ENCODE measurements at regions not wholly inside any gene's neighbourhood (a gene's known extent, or its start where the extent isn't known, plus 50 kb on each side); places are given as distances from the start of the nearest gene placed in this dataset.

GRCh38 chr16:65959983-65960382, 406.5 kb upstream of the CDH5 start:
- peak in 1 of 2 donors; percentile 29 for DNase-seq (ENCODE audit: low read depth in 2 of 2)

GRCh38 chr16:65958086-65958485, 408.4 kb upstream of the CDH5 start:
- no peak for TF ChIP-seq CTCF (IDR thresholded peaks at IDR 0.05; ENCODE audit: low read depth, low read length)
- no peak for DNase-seq (ENCODE audit: low read depth in 2 of 2)

More at GRCh38 chr16:65959983-65960382, 406.5 kb upstream of the CDH5 start:
- no peak for TF ChIP-seq CTCF (IDR thresholded peaks at IDR 0.05; ENCODE audit: low read depth, low read length)
- no peak overlapping the region for H3K4me3 ChIP-seq (replicated peaks in 1 of 2; ENCODE audit: low read depth in 2 of 2, low read length in 2 of 2)

GRCh38 chr16:65956100-65956499, 410.4 kb upstream of the CDH5 start:
- DNase-seq (ENCODE audit: low read depth in 2 of 2), result no peak
- no peak overlapping the region for H3K4me3 ChIP-seq (replicated peaks in 1 of 2; ENCODE audit: low read depth in 2 of 2, low read length in 2 of 2)
- no peak for TF ChIP-seq CTCF (IDR thresholded peaks at IDR 0.05; ENCODE audit: low read depth, low read length)

More at GRCh38 chr16:65958086-65958485, 408.4 kb upstream of the CDH5 start:
- H3K4me3 ChIP-seq (replicated peaks in 1 of 2; ENCODE audit: low read depth in 2 of 2, low read length in 2 of 2), result no peak overlapping the region

GRCh38 chr16:65954446-65954845, 412.0 kb upstream of the CDH5 start:
- no peak for DNase-seq (ENCODE audit: low read depth in 2 of 2)
- no peak overlapping the region for H3K4me3 ChIP-seq (replicated peaks in 1 of 2; ENCODE audit: low read depth in 2 of 2, low read length in 2 of 2)
- no peak for TF ChIP-seq CTCF (IDR thresholded peaks at IDR 0.05; ENCODE audit: low read depth, low read length)

- peak in 1 of 2 donors; percentile 8 for DNase-seq (ENCODE audit: low read depth in 2 of 2)
- TF ChIP-seq CTCF (IDR thresholded peaks at IDR 0.05; ENCODE audit: low read depth, low read length), result no peak
- H3K4me3 ChIP-seq (replicated peaks in 1 of 2; ENCODE audit: low read depth in 2 of 2, low read length in 2 of 2), result no peak overlapping the region
These were observed 416.3 kb upstream of the CDH5 start for GRCh38 chr16:65950211-65950610.

GRCh38 chr16:65948361-65948760, 418.1 kb upstream of the CDH5 start:
- TF ChIP-seq CTCF (IDR thresholded peaks at IDR 0.05; ENCODE audit: low read depth, low read length), result no peak
- DNase-seq (ENCODE audit: low read depth in 2 of 2), result no peak
- H3K4me3 ChIP-seq (replicated peaks in 1 of 2; ENCODE audit: low read depth in 2 of 2, low read length in 2 of 2), result no peak overlapping the region

GRCh38 chr16:65947951-65948350, 418.5 kb upstream of the CDH5 start:
- DNase-seq (ENCODE audit: low read depth in 2 of 2), result no peak
- no peak overlapping the region for H3K4me3 ChIP-seq (replicated peaks in 1 of 2; ENCODE audit: low read depth in 2 of 2, low read length in 2 of 2)
- no peak for TF ChIP-seq CTCF (IDR thresholded peaks at IDR 0.05; ENCODE audit: low read depth, low read length)

Measured in cardiac fibroblast (primary cell).